ENCODE measurements at regions not wholly inside any gene's neighbourhood (a gene's known extent, or its start where the extent isn't known, plus 50 kb on each side); places are given as distances from the start of the nearest gene placed in this dataset.

DNA sequence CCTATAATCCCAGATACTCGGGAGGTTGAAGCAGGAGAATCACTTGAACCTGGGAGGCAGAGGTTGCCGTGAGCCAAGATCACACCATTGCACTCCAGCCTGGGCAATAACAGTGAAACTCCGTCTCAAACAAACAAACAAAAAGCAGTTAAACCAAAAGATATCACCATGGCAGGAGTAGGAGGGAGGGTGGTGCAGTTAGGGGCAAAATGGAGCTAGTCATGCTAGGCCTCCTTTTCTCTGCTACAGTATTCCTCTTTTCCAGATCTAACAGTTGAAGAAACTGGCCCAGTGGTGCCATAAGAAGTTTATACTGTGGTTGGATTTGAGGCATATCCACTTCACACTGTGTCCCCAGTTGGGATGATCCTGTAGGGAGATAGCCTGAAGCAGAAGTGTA, 261.6 kb downstream of the SKIDA1 start:
- TF ChIP-seq ZNF274 (IDR thresholded peaks at IDR 0.05; ENCODE audit: low read depth, low read length), result no peak
- TF ChIP-seq YY1 (IDR thresholded peaks at IDR 0.05; ENCODE audit: insufficient read depth, insufficient read length), result no peak
- TF ChIP-seq SUZ12 (IDR thresholded peaks at IDR 0.05; ENCODE audit: extremely low read depth, insufficient read depth, insufficient read length), result no peak

All from NT2/D1 (cell line).